AG09309 (cell line): ENCODE measurements at regions not wholly inside any gene's neighbourhood (a gene's known extent, or its start where the extent isn't known, plus 50 kb on each side); places are given as distances from the start of the nearest gene placed in this dataset.

Experiments
- DNase-seq: peaks from one replicate; pipeline ENCODE4 v3.0.0-alpha.2; 2010; ENCODE audit warnings: low read depth
- H3K4me3 ChIP-seq: 2 replicates; pipeline ENCODE4 v1.5.1; 2011; ENCODE audit warnings: mild to moderate bottlenecking, low read depth, low read length, moderate library complexity; ENCODE audit not compliant: control insufficient read depth
- TF ChIP-seq, protein P1 (sequence below): IDR thresholded peaks from 2 replicates; pipeline ENCODE4 v1.5.1; 2011; ENCODE audit warnings: mild to moderate bottlenecking, low read depth, low read length, inconsistent platforms; ENCODE audit not compliant: insufficient read depth, control insufficient read depth; ENCODE audit errors: missing control alignments

DNA sequence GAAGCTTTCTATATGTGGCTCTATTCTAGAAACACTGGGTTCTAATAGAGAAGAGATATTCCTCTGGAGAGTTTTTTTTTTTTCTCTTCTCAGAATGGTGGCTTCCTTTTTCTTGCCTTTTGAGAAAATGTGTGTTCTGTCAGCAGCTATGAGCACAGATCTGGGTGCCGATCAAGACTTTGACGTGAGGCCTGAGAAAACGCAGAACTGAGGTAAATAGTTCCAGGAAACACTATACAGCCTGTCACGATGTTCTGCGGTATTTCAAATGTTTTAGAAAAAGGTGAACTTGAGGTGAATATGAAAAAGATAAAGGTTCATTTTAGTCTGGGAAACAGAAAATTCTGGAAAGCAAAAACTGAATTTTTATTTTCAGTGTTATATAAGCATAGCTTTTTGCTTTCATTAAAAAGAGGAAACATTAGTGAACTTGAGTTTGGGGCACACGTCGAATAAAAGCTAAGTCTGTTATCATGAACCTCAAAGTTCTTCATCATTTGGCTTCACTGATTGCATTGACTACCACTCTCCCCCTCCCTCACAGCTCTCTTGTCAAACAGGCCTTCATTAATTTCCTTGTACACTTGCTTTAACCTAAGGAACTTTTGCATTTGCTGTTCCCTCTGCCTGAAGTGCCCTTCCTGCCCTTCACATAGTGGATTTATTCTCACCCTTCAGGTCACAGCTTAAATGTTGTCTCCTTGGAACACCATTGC, 265.1 kb downstream of the NFKBIZ start:
- TF ChIP-seq, protein P1, sequence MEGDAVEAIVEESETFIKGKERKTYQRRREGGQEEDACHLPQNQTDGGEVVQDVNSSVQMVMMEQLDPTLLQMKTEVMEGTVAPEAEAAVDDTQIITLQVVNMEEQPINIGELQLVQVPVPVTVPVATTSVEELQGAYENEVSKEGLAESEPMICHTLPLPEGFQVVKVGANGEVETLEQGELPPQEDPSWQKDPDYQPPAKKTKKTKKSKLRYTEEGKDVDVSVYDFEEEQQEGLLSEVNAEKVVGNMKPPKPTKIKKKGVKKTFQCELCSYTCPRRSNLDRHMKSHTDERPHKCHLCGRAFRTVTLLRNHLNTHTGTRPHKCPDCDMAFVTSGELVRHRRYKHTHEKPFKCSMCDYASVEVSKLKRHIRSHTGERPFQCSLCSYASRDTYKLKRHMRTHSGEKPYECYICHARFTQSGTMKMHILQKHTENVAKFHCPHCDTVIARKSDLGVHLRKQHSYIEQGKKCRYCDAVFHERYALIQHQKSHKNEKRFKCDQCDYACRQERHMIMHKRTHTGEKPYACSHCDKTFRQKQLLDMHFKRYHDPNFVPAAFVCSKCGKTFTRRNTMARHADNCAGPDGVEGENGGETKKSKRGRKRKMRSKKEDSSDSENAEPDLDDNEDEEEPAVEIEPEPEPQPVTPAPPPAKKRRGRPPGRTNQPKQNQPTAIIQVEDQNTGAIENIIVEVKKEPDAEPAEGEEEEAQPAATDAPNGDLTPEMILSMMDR: no peak
- no peak overlapping the region for H3K4me3 ChIP-seq
- no peak for DNase-seq

DNA sequence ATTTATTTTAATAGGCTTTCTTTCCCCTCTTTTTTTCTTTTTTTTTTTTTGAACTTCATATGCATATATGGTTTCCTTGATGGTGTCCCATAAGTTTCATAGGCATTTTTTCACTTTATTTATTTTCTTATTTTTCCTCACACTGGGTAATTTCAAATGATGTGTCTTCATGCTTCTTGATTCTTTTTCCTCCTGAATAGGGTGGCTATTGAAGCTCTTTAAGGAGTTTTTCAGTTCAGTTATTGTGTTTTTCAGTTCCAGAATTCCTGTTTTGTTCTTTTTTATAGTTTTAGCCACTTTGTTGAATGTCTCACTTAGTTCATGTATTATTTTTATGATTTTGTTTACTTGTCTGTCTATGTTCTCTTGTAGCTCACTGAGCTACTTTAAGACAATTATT, 273.2 kb downstream of the NFKBIZ start:
- TF ChIP-seq, protein P1: no peak
- no peak overlapping the region for H3K4me3 ChIP-seq

DNA sequence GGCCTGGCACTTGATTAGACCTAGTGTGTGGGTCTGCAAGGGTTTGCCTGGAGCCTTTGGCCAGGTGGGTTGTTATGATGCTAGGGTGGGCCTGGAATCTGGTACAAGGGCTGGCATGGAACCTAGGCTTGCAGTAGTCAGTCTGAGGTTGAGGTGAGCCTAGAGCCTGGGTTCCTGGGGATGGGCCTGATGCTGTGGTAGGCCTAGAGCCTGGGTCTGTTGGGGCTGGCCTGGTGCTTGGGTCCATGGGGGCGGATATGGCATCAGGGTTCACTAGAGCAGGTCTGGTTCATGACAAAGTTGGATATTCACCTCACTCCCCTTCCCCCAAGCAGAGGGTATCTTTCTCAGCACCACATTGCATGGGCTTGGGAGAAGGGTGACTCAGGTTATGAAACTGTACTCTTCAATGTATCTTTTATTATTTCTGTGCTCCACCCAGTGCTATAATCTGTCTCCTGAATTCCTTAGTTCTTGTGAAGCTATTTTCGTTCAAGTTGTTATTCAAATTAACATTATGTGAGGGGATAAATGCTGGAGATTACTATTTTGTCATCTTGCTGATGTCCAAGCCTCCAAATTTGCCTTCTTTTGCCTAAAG, 274.4 kb downstream of the NFKBIZ start:
- TF ChIP-seq, protein P1: no peak
- H3K4me3 ChIP-seq: no peak overlapping the region
- no peak for DNase-seq

More for the DNA sequence above, 273.2 kb downstream of the NFKBIZ start:
- no peak for DNase-seq

DNA sequence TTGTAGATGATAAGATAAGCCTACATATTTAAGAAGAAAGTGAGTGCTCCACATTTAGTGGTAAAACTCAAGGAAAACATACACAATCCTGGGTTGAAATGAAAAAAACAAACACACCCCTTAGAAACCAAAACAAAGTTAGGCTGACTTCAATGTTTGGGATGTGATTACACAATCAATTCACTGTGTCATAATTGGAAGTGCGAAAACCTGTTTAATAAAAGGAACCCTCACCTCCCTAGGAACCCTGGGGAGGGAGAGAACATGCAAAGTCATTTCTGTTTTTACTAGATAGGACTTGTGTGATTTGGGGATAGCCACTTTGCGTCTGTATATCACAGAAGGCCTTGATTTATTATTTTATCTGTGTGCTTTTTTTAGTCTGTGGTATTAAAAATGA, 275.0 kb downstream of the NFKBIZ start:
- no peak overlapping the region for H3K4me3 ChIP-seq
- no peak for DNase-seq
- TF ChIP-seq, protein P1: no peak

DNA sequence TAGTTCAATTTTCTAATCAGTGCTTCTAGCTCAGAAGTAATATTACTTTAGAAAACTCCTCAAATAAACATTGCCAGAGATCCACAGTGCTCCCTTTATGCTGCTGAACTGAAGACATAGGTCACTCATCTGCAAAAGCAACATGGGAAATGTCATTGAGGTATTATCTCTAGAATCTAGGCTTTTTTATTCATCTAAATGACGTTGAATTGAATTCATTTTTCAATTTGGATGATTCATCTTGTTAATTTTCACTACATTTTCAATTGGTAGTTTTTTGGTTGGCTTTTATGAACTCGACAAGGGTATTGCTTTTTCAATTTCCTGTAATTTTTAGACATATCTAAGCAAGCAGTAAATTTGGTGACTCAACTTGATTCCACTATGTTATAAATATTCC, 275.4 kb downstream of the NFKBIZ start:
- no peak overlapping the region for H3K4me3 ChIP-seq
- TF ChIP-seq, protein P1: no peak
- DNase-seq: no peak

DNA sequence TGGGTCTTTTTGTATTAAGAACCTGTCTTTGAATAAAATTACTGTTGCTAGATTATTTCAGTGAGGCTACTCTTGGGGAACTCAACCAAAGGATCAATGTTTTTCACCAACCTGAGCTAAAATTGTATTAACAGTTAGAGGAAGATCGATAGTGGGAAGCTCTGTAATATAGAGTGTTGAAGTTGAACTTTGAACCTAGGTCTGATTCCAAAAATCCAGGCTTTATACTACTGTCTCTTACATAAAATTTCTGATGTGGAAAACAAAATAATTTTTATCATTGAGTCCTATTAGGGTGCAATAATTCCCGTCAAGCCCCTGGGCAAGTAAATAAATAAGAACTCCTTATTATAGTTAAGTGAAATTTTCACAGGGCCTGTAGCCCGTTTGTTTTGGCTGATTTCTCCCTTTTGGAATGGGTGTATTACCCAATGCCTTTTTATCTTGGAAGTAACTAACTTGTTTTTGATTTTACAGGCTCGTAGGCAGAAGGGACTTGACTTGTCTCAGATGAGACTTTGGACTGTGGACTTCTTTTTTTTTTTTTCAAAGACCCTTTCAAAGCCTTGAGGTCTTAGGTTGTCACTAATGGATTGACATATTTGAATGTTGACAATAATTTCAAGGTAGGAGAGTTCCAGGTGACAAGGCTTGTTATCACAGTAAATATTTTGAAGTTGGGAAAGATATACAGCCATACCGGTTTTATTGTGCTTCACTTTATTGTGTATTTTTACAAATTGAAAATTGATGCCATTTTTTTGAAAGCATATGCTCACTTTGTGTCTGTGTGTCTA, 276.1 kb downstream of the NFKBIZ start:
- H3K4me3 ChIP-seq: no peak overlapping the region
- TF ChIP-seq, protein P1: no peak
- no peak for DNase-seq
